ENCODE measurements at regions not wholly inside any gene's neighbourhood (a gene's known extent, or its start where the extent isn't known, plus 50 kb on each side); places are given as distances from the start of the nearest gene placed in this dataset.

- H3K9me3 ChIP-seq (ENCODE audit: control insufficient read depth, insufficient read depth, low read depth, low read length): no peaks in the 10 kb centered on the region
- no peaks in the 10 kb centered on the region for H4K20me1 ChIP-seq (ENCODE audit: control insufficient read depth, extremely low read depth, insufficient read depth, low read length)
- peaks cover 11% of the 10 kb centered on the region for H3K4me1 ChIP-seq (ENCODE audit: control insufficient read depth, extremely low read depth, insufficient read depth, low read length)
- H3K27ac ChIP-seq (ENCODE audit: insufficient read depth, low read length): no peak overlapping the region
- H3K27me3 ChIP-seq (ENCODE audit: control insufficient read depth, insufficient read depth, low read length): no peaks in the 10 kb centered on the region
- no peak overlapping the region for H2AFZ ChIP-seq (ENCODE audit: low read length)
- no peak overlapping the region for H3K4me3 ChIP-seq (replicated peaks in 1 of 4; ENCODE audit: control extremely low read depth in 1 of 4, insufficient read depth in 1 of 4, low read depth in 3 of 4, low read length in 4 of 4)
- DNase-seq (ENCODE audit: low read depth in 2 of 2): no peak
- H3K79me2 ChIP-seq (ENCODE audit: control insufficient read depth, insufficient read depth, low read length): peaks cover 5% of the 10 kb centered on the region
- no peak overlapping the region for H3K9ac ChIP-seq (ENCODE audit: insufficient read depth, low read length)
- H3K36me3 ChIP-seq (ENCODE audit: control insufficient read depth, insufficient read depth, low read length): no peaks in the 10 kb centered on the region
- H3K4me2 ChIP-seq (ENCODE audit: extremely low read depth, insufficient read depth, low read length): no peak overlapping the region
- TF ChIP-seq, protein P1, sequence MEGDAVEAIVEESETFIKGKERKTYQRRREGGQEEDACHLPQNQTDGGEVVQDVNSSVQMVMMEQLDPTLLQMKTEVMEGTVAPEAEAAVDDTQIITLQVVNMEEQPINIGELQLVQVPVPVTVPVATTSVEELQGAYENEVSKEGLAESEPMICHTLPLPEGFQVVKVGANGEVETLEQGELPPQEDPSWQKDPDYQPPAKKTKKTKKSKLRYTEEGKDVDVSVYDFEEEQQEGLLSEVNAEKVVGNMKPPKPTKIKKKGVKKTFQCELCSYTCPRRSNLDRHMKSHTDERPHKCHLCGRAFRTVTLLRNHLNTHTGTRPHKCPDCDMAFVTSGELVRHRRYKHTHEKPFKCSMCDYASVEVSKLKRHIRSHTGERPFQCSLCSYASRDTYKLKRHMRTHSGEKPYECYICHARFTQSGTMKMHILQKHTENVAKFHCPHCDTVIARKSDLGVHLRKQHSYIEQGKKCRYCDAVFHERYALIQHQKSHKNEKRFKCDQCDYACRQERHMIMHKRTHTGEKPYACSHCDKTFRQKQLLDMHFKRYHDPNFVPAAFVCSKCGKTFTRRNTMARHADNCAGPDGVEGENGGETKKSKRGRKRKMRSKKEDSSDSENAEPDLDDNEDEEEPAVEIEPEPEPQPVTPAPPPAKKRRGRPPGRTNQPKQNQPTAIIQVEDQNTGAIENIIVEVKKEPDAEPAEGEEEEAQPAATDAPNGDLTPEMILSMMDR (conservative IDR thresholded peaks at IDR 0.05 in 1 of 2, IDR thresholded peaks at IDR 0.05 in 1 of 2; ENCODE audit: low read depth in 1 of 2, low read length in 2 of 2): no peak
- no peak for TF ChIP-seq EZH2 (IDR thresholded peaks at IDR 0.05; ENCODE audit: low read length, missing control alignments)
These were observed 71.9 kb downstream of the SLC25A47 start for GRCh38 chr14:100394886-100395672.

GRCh38 chr14:100396266-100396795 lies 73.2 kb downstream of the SLC25A47 start:
- Histone ChIP-seq H3K4me3 (replicated peaks in 1 of 4; ENCODE audit: control extremely low read depth in 1 of 4, insufficient read depth in 1 of 4, low read depth in 3 of 4, low read length in 4 of 4) (no peak overlapping the region), H3K27ac (ENCODE audit: insufficient read depth, low read length) (no peak overlapping the region), H3K27me3 (ENCODE audit: control insufficient read depth, insufficient read depth, low read length) (no peaks in the 10 kb centered on the region), H4K20me1 (ENCODE audit: control insufficient read depth, extremely low read depth, insufficient read depth, low read length) (no peaks in the 10 kb centered on the region), H3K9ac (ENCODE audit: insufficient read depth, low read length) (no peak overlapping the region), H3K4me1 (ENCODE audit: control insufficient read depth, extremely low read depth, insufficient read depth, low read length) (peaks cover 6% of the 10 kb centered on the region), H3K79me2 (ENCODE audit: control insufficient read depth, insufficient read depth, low read length) (peaks cover 5% of the 10 kb centered on the region), H3K9me3 (ENCODE audit: control insufficient read depth, insufficient read depth, low read depth, low read length) (no peaks in the 10 kb centered on the region), H3K36me3 (ENCODE audit: control insufficient read depth, insufficient read depth, low read length) (no peaks in the 10 kb centered on the region), H3K4me2 (ENCODE audit: extremely low read depth, insufficient read depth, low read length) (no peak overlapping the region), H2AFZ (ENCODE audit: low read length) (no peak overlapping the region)
- DNase-seq (ENCODE audit: low read depth in 2 of 2): no peak
- TF ChIP-seq EZH2 (IDR thresholded peaks at IDR 0.05; ENCODE audit: low read length, missing control alignments): no peak
- TF ChIP-seq, protein P1 (conservative IDR thresholded peaks at IDR 0.05 in 1 of 2, IDR thresholded peaks at IDR 0.05 in 1 of 2; ENCODE audit: low read depth in 1 of 2, low read length in 2 of 2): no peak

- Histone ChIP-seq H4K20me1 (ENCODE audit: control insufficient read depth, extremely low read depth, insufficient read depth, low read length) (no peaks in the 10 kb centered on the region), H3K27me3 (ENCODE audit: control insufficient read depth, insufficient read depth, low read length) (no peaks in the 10 kb centered on the region), H3K9me3 (ENCODE audit: control insufficient read depth, insufficient read depth, low read depth, low read length) (no peaks in the 10 kb centered on the region), H3K27ac (ENCODE audit: insufficient read depth, low read length) (no peak overlapping the region), H3K4me3 (replicated peaks in 1 of 4; ENCODE audit: control extremely low read depth in 1 of 4, insufficient read depth in 1 of 4, low read depth in 3 of 4, low read length in 4 of 4) (no peak overlapping the region), H3K79me2 (ENCODE audit: control insufficient read depth, insufficient read depth, low read length) (peaks cover 5% of the 10 kb centered on the region), H2AFZ (ENCODE audit: low read length) (no peak overlapping the region), H3K9ac (ENCODE audit: insufficient read depth, low read length) (no peak overlapping the region), H3K36me3 (ENCODE audit: control insufficient read depth, insufficient read depth, low read length) (no peaks in the 10 kb centered on the region), H3K4me1 (ENCODE audit: control insufficient read depth, extremely low read depth, insufficient read depth, low read length) (peaks cover 6% of the 10 kb centered on the region), H3K4me2 (ENCODE audit: extremely low read depth, insufficient read depth, low read length) (no peak overlapping the region)
- DNase-seq (ENCODE audit: low read depth in 2 of 2): no peak
- TF ChIP-seq, protein P1 (conservative IDR thresholded peaks at IDR 0.05 in 1 of 2, IDR thresholded peaks at IDR 0.05 in 1 of 2; ENCODE audit: low read depth in 1 of 2, low read length in 2 of 2): no peak
- TF ChIP-seq EZH2 (IDR thresholded peaks at IDR 0.05; ENCODE audit: low read length, missing control alignments): no peak
These were observed 73.9 kb downstream of the SLC25A47 start for GRCh38 chr14:100397005-100397404.

Measured in fibroblast of lung (primary cell).